Parathyroid adenoma (tissue), 2 donors: ENCODE measurements at regions not wholly inside any gene's neighbourhood (a gene's known extent, or its start where the extent isn't known, plus 50 kb on each side); places are given as distances from the start of the nearest gene placed in this dataset.

ENCODE experiments used
- H2AFZ ChIP-seq: fragments of 300-600 bp; sonication (generic); one replicate; pipeline ENCODE4 v1.7.0; 2017; ENCODE audit warnings: antibody characterized with exemption, mild to moderate bottlenecking
- H3K27ac ChIP-seq: fragments of 300-600 bp; sonication (generic); one replicate; pipeline ENCODE4 v1.7.0; 2017
- H3K27me3 ChIP-seq: fragments of 300-600 bp; sonication (generic); one replicate; pipeline ENCODE4 v1.7.0; 2017; ENCODE audit warnings: low read length; ENCODE audit not compliant: control insufficient read depth, insufficient read depth
- H3K36me3 ChIP-seq: fragments of 300-600 bp; sonication (generic); one replicate; pipeline ENCODE4 v1.7.0; 2017; ENCODE audit warnings: low read length; ENCODE audit not compliant: control insufficient read depth, insufficient read depth
- H3K4me1 ChIP-seq: fragments of 300-600 bp; sonication (generic); one replicate; pipeline ENCODE4 v1.7.0; 2017; ENCODE audit warnings: control low read depth
- H3K4me2 ChIP-seq: fragments of 300-600 bp; sonication (generic); one replicate; pipeline ENCODE4 v1.7.0; 2017; ENCODE audit warnings: low read length
- H3K4me3 ChIP-seq: fragments of 300-600 bp; sonication (generic); one replicate; pipeline ENCODE4 v1.7.0; 2017; ENCODE audit warnings: low read depth, low read length
- H3K79me2 ChIP-seq: fragments of 300-600 bp; sonication (generic); one replicate; pipeline ENCODE4 v1.7.0; 2017; ENCODE audit warnings: control low read depth
- H3K9ac ChIP-seq: fragments of 300-600 bp; sonication (generic); one replicate; pipeline ENCODE4 v1.7.0; 2017; ENCODE audit warnings: mild to moderate bottlenecking
- H3K9me3 ChIP-seq: fragments of 300-600 bp; sonication (generic); one replicate; pipeline ENCODE4 v1.7.0; 2017; ENCODE audit warnings: low read length; ENCODE audit not compliant: control insufficient read depth
- TF ChIP-seq, protein P1 (sequence below): fragments of 300-600 bp; sonication (generic); IDR thresholded peaks from one replicate; pipeline ENCODE4 v1.7.0; 2017; ENCODE audit warnings: antibody characterized with exemption, mild to moderate bottlenecking
- donor health status: primary hyperparathyroidism.

DNA sequence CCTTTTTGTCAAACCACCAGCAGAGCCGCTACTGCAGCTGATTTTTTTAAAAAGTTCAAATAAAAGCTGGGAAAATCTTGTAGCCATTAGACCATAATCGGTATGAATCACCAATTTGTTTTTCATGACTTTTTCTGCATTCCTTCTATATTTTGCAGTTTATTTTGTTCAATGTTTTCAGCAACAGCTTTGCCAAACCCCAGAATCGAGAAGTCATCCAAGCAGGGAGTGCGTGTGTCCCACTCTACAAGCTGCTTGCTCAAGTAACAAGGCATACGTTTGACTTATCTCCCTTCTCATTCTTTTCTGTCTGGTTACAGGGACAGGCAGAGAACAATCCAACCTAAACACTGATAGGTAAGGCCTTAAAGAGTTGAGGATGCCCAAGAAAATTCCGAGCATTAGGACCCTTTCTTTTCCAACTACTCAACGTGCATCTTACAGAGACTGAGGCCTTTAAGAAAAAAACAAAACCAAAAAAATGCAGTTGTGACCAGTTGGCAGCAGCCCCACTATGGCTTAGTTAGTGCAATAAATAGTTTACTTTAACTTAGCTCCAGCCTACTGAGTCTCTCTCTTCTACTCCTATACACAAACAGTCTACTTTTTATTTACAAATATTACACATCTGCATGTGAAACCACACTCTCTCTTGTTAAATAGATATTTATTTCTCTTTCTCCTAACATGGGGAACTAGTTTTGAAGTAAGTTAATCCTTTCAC is 134.7 kb upstream of the SLIT3 start:
- Histone ChIP-seq H3K4me1 (no peaks in the 10 kb centered on the region), H3K79me2 (no peaks in the 10 kb centered on the region), H3K9ac (no peak overlapping the region), H2AFZ (no peak overlapping the region), H3K27me3 (no peaks in the 10 kb centered on the region), H3K4me3 (no peak overlapping the region), H3K36me3 (no peaks in the 10 kb centered on the region), H3K9me3 (no peaks in the 10 kb centered on the region), H3K4me2 (no peak overlapping the region), H3K27ac (no peak overlapping the region)
- TF ChIP-seq, protein P1, sequence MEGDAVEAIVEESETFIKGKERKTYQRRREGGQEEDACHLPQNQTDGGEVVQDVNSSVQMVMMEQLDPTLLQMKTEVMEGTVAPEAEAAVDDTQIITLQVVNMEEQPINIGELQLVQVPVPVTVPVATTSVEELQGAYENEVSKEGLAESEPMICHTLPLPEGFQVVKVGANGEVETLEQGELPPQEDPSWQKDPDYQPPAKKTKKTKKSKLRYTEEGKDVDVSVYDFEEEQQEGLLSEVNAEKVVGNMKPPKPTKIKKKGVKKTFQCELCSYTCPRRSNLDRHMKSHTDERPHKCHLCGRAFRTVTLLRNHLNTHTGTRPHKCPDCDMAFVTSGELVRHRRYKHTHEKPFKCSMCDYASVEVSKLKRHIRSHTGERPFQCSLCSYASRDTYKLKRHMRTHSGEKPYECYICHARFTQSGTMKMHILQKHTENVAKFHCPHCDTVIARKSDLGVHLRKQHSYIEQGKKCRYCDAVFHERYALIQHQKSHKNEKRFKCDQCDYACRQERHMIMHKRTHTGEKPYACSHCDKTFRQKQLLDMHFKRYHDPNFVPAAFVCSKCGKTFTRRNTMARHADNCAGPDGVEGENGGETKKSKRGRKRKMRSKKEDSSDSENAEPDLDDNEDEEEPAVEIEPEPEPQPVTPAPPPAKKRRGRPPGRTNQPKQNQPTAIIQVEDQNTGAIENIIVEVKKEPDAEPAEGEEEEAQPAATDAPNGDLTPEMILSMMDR = no peak

DNA sequence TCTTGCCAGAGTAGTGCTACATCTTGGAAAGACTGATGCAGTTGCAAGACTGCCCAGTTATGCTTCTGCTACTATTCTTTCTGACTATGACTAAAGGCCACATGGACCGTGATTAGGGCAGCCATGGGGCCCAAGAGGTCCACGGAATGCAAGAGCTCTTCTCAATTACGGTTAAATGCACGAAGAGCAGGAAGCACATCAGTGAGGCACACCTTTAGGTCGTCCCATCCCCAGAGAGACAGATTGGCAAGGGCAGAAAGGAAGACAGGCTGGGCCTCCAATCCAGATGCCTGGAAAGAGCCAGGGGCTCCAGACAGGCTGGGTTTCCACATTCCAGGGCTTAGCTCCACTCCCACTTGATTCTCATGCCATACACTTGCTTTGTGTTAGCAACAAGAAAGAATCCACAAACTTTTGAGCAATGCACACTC is 132.3 kb upstream of the SLIT3 start:
- Histone ChIP-seq H3K4me3 (no peak overlapping the region), H3K27ac (no peak overlapping the region), H3K27me3 (no peaks in the 10 kb centered on the region), H2AFZ (no peak overlapping the region), H3K9ac (no peak overlapping the region), H3K9me3 (no peaks in the 10 kb centered on the region), H3K4me2 (no peak overlapping the region), H3K79me2 (no peaks in the 10 kb centered on the region), H3K4me1 (no peaks in the 10 kb centered on the region), H3K36me3 (no peaks in the 10 kb centered on the region)
- TF ChIP-seq, protein P1 = no peak

DNA sequence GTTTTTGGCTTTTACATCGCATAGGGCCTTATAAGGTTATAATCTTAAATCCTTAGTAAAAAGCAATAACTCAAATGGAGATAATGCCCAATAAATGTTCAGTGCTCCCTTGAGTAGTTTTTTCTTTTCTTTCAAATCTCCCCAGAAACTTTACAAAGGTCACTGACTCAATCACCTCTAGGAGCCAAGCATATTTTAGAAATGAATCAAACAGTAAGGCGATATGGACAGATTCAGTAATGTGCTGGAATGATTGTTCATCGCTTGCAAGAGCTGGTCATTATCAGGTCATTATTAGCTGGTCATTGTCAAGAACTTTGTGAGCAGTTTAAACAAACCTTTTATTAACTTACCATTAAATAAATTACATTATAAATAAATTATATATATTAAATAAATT is 130.4 kb upstream of the SLIT3 start:
- TF ChIP-seq, protein P1 = no peak
- Histone ChIP-seq H3K27me3 (no peaks in the 10 kb centered on the region), H3K4me2 (no peak overlapping the region), H3K4me1 (no peaks in the 10 kb centered on the region), H3K79me2 (no peaks in the 10 kb centered on the region), H3K27ac (no peak overlapping the region), H3K9me3 (no peaks in the 10 kb centered on the region), H2AFZ (no peak overlapping the region), H3K4me3 (no peak overlapping the region), H3K36me3 (no peaks in the 10 kb centered on the region), H3K9ac (no peak overlapping the region)

DNA sequence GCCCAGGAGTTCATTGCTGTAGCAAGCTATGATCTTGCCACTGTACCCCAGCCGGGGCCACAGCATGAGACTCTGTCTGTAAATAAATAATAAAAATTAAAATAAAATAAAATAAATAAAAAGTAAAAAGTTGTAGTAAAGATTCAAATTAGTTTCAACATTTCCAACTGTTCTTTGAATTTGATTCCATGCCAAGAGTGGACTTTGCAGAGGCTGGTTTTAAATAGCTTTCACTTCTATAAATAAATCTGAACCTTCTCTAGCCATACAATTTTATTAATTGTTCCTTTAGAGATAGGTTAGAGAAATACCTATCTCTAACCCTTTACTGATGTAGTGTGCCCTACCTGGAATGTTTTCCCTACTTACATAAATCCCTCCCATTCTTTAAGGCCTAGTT is 129.7 kb upstream of the SLIT3 start:
- TF ChIP-seq, protein P1 = no peak
- Histone ChIP-seq H3K27ac (no peak overlapping the region), H3K9me3 (no peaks in the 10 kb centered on the region), H3K36me3 (no peaks in the 10 kb centered on the region), H2AFZ (no peak overlapping the region), H3K4me3 (no peak overlapping the region), H3K79me2 (no peaks in the 10 kb centered on the region), H3K27me3 (no peaks in the 10 kb centered on the region), H3K4me1 (no peaks in the 10 kb centered on the region), H3K4me2 (no peak overlapping the region), H3K9ac (no peak overlapping the region)

DNA sequence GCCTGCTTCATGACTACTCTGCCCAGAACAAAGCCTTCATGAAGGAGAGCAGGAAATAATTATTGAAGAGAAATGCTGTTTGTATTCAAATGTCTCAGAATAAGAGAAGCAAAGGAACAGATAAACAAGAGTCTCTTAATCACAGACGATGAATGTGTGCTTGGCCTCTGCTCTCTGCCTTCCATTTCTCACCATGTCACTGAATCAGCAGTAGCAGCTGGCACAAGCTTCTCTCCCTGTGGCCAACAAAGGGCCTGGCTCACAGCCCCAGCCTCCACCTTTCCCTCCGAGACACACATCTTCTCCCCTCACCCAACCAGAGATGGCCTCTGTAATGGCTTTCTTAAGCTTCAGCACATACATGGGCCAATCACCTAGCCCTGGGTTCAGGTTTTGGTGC is 128.1 kb upstream of the SLIT3 start:
- Histone ChIP-seq H3K4me2 (no peak overlapping the region), H2AFZ (no peak overlapping the region), H3K79me2 (no peaks in the 10 kb centered on the region), H3K36me3 (no peaks in the 10 kb centered on the region), H3K9me3 (no peaks in the 10 kb centered on the region), H3K4me3 (no peak overlapping the region), H3K9ac (no peak overlapping the region), H3K4me1 (no peaks in the 10 kb centered on the region), H3K27me3 (no peaks in the 10 kb centered on the region), H3K27ac (no peak overlapping the region)
- TF ChIP-seq, protein P1 = no peak
